ENCODE measurements at regions not wholly inside any gene's neighbourhood (a gene's known extent, or its start where the extent isn't known, plus 50 kb on each side); places are given as distances from the start of the nearest gene placed in this dataset.

- no peak overlapping the region for H3K4me3 ChIP-seq
- H3K36me3 ChIP-seq = no peaks in the 10 kb centered on the region
- DNase-seq (ENCODE audit: low spot score in 2 of 2) = no peak
- no peak for TF ChIP-seq POLR2AphosphoS5 (IDR thresholded peaks at IDR 0.05)
- TF ChIP-seq POLR2A (IDR thresholded peaks at IDR 0.05) = no peak
- no peak for TF ChIP-seq EP300 (IDR thresholded peaks at IDR 0.05)
- no peak for TF ChIP-seq CTCF (IDR thresholded peaks at IDR 0.05)
- H3K27me3 ChIP-seq = no peaks in the 10 kb centered on the region
- H3K4me1 ChIP-seq = no peaks in the 10 kb centered on the region
- no peaks in the 10 kb centered on the region for H3K9me3 ChIP-seq
- no peak overlapping the region for H3K27ac ChIP-seq
Observed at GRCh38 chr6:145546265-145546664, 189.1 kb downstream of the EPM2A start.

GRCh38 chr6:145547594-145548335 is 187.6 kb downstream of the EPM2A start:
- H3K9me3 ChIP-seq = no peaks in the 10 kb centered on the region
- TF ChIP-seq POLR2AphosphoS5 (IDR thresholded peaks at IDR 0.05) (no peak), CTCF (IDR thresholded peaks at IDR 0.05) (no peak), POLR2A (IDR thresholded peaks at IDR 0.05) (no peak), EP300 (IDR thresholded peaks at IDR 0.05) (no peak)
- 80% methylated on average over 4 of the region's 4 CpGs for WGBS
- no peak overlapping the region for H3K4me3 ChIP-seq
- no peak overlapping the region for H3K27ac ChIP-seq
- no peak for DNase-seq (ENCODE audit: low spot score in 2 of 2)
- H3K27me3 ChIP-seq = no peaks in the 10 kb centered on the region
- no peaks in the 10 kb centered on the region for H3K36me3 ChIP-seq
- no peaks in the 10 kb centered on the region for H3K4me1 ChIP-seq

- Histone ChIP-seq H3K27me3 (no peaks in the 10 kb centered on the region), H3K9me3 (no peaks in the 10 kb centered on the region), H3K36me3 (no peaks in the 10 kb centered on the region), H3K4me3 (no peak overlapping the region), H3K27ac (no peak overlapping the region), H3K4me1 (no peaks in the 10 kb centered on the region)
- TF ChIP-seq EP300 (IDR thresholded peaks at IDR 0.05) (no peak), POLR2AphosphoS5 (IDR thresholded peaks at IDR 0.05) (no peak), POLR2A (IDR thresholded peaks at IDR 0.05) (no peak), CTCF (IDR thresholded peaks at IDR 0.05) (no peak)
- DNase-seq (ENCODE audit: low spot score in 2 of 2) = no peak
- WGBS = 42% methylated on average over 3 of the region's 3 CpGs
Observed at GRCh38 chr6:145548933-145549648, 186.2 kb downstream of the EPM2A start.

GRCh38 chr6:145551164-145551563 is 184.2 kb downstream of the EPM2A start:
- H3K4me1 ChIP-seq = no peaks in the 10 kb centered on the region
- no peak overlapping the region for H3K27ac ChIP-seq
- no peaks in the 10 kb centered on the region for H3K27me3 ChIP-seq
- no peak for DNase-seq (ENCODE audit: low spot score in 2 of 2)
- TF ChIP-seq CTCF (IDR thresholded peaks at IDR 0.05) (no peak), POLR2A (IDR thresholded peaks at IDR 0.05) (no peak), POLR2AphosphoS5 (IDR thresholded peaks at IDR 0.05) (no peak), EP300 (IDR thresholded peaks at IDR 0.05) (no peak)
- H3K4me3 ChIP-seq = no peak overlapping the region
- no peaks in the 10 kb centered on the region for H3K36me3 ChIP-seq
- no peaks in the 10 kb centered on the region for H3K9me3 ChIP-seq

- 89% methylated on average over 1 of the region's 1 CpG for WGBS
- TF ChIP-seq POLR2AphosphoS5 (IDR thresholded peaks at IDR 0.05) (no peak), EP300 (IDR thresholded peaks at IDR 0.05) (no peak), POLR2A (IDR thresholded peaks at IDR 0.05) (no peak)
- no peak for DNase-seq (ENCODE audit: low spot score in 2 of 2)
- Histone ChIP-seq H3K9me3 (no peaks in the 10 kb centered on the region), H3K36me3 (no peaks in the 10 kb centered on the region), H3K27me3 (no peaks in the 10 kb centered on the region), H3K27ac (no peak overlapping the region), H3K4me1 (no peaks in the 10 kb centered on the region), H3K4me3 (no peak overlapping the region)
Observed at GRCh38 chr6:145555084-145555483, 180.2 kb downstream of the EPM2A start.

Data from suprapubic skin (tissue), 4 donors.